ENCODE measurements at regions not wholly inside any gene's neighbourhood (a gene's known extent, or its start where the extent isn't known, plus 50 kb on each side); places are given as distances from the start of the nearest gene placed in this dataset.

GRCh38 chrX:65879977-65880799, 159.7 kb downstream of the VSIG4 start:
- TF ChIP-seq POLR2AphosphoS5 (IDR thresholded peaks at IDR 0.05; ENCODE audit: insufficient read depth in 1 of 2, low read depth in 1 of 2): no peak
- TF ChIP-seq, protein P1, sequence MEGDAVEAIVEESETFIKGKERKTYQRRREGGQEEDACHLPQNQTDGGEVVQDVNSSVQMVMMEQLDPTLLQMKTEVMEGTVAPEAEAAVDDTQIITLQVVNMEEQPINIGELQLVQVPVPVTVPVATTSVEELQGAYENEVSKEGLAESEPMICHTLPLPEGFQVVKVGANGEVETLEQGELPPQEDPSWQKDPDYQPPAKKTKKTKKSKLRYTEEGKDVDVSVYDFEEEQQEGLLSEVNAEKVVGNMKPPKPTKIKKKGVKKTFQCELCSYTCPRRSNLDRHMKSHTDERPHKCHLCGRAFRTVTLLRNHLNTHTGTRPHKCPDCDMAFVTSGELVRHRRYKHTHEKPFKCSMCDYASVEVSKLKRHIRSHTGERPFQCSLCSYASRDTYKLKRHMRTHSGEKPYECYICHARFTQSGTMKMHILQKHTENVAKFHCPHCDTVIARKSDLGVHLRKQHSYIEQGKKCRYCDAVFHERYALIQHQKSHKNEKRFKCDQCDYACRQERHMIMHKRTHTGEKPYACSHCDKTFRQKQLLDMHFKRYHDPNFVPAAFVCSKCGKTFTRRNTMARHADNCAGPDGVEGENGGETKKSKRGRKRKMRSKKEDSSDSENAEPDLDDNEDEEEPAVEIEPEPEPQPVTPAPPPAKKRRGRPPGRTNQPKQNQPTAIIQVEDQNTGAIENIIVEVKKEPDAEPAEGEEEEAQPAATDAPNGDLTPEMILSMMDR (IDR thresholded peaks at IDR 0.05): no peak
